ENCODE measurements at regions not wholly inside any gene's neighbourhood (a gene's known extent, or its start where the extent isn't known, plus 50 kb on each side); places are given as distances from the start of the nearest gene placed in this dataset.

DNA sequence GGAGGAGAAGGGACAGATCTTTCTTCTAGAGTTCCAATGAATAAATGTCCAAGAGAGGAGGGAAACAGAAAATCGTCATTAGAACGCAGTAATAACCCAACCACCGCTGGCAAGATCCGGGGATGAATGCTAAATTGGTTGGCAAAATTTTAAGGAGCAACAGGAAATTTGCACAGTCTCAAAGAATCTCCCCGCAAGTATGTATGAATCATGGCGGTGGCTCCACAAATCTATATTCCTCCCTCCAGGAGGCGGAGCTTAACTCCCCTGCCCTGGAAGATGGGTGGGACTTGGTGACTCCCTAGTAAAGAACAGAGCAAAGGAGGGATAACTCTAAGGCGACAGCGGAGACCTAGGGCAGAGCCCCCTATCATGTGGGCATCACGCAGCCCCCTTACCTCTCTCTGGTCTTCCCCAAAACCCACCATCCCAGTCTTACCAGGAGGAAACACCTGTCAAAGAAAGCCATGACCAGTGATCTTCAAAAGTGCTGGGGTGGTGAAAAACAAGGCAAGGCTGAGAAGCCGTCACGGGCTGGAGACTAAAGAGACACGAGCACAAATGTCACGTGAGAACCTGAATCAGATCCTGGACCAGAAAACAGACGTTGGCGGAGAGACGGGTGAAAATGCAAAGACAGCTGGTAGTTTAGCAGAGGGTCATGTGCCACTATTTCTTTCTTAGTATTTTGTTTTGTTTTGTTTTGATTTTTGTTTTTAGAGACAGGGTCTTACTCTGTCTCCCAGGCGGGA lies 125.8 kb downstream of the NCOR2 start:
- TF ChIP-seq, protein P1, sequence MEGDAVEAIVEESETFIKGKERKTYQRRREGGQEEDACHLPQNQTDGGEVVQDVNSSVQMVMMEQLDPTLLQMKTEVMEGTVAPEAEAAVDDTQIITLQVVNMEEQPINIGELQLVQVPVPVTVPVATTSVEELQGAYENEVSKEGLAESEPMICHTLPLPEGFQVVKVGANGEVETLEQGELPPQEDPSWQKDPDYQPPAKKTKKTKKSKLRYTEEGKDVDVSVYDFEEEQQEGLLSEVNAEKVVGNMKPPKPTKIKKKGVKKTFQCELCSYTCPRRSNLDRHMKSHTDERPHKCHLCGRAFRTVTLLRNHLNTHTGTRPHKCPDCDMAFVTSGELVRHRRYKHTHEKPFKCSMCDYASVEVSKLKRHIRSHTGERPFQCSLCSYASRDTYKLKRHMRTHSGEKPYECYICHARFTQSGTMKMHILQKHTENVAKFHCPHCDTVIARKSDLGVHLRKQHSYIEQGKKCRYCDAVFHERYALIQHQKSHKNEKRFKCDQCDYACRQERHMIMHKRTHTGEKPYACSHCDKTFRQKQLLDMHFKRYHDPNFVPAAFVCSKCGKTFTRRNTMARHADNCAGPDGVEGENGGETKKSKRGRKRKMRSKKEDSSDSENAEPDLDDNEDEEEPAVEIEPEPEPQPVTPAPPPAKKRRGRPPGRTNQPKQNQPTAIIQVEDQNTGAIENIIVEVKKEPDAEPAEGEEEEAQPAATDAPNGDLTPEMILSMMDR (IDR thresholded peaks at IDR 0.05; ENCODE audit: low read depth, low read length): no peak
- in situ Hi-C loops (cut with HindIII; ENCODE audit: low sequenced_read_pairs): no loop called here
- no peak overlapping the region for H3K4me3 ChIP-seq (ENCODE audit: low read depth, low read length)
- DNase-seq (ENCODE audit: low read depth, low spot score): peak; percentile 97

GRCh38 chr12:124440841-124441381 lies 126.5 kb downstream of the NCOR2 start:
- no peak overlapping the region for H3K4me3 ChIP-seq (ENCODE audit: low read depth, low read length)
- in situ Hi-C loops (cut with HindIII; ENCODE audit: low sequenced_read_pairs): no loop called here
- DNase-seq (ENCODE audit: low read depth, low spot score): no peak
- TF ChIP-seq, protein P1 (IDR thresholded peaks at IDR 0.05; ENCODE audit: low read depth, low read length): no peak

DNA sequence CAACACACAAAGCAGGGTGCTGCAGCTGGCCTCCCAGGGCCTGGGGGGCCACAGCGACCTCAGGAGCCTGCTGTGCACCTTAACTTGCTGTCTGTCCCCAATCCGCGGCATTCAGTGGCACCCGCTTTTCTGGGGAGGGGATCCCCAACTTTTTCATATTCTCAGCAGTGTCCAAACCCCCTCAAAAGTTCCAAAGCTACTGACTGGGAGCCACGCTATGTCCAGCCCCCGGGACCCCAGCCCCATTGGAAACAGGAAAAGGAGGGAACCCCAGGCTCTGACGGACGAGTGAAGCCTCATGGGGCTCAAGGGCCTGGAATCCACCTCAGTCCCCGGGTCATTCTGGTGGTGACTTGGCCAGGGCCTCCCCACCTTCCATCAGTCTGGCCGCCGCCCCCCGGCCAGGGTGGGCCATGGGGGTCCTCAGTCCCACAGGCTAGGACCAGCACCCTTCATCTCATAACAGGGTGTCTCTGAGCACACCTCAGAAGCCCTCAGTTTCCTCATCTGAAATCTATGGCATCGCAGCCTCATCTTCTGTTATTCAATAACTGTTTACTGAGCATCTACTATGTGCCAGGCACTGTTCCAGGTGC lies 127.3 kb downstream of the NCOR2 start:
- in situ Hi-C loops (cut with HindIII; ENCODE audit: low sequenced_read_pairs): no loop called here
- H3K4me3 ChIP-seq (ENCODE audit: low read depth, low read length): no peak overlapping the region
- TF ChIP-seq, protein P1 (IDR thresholded peaks at IDR 0.05; ENCODE audit: low read depth, low read length): no peak
- DNase-seq (ENCODE audit: low read depth, low spot score): no peak

- H3K4me3 ChIP-seq (ENCODE audit: low read depth, low read length): no peak overlapping the region
- TF ChIP-seq, protein P1 (IDR thresholded peaks at IDR 0.05; ENCODE audit: low read depth, low read length): no peak
- no peak for DNase-seq (ENCODE audit: low read depth, low spot score)
- in situ Hi-C loops (cut with HindIII; ENCODE audit: low sequenced_read_pairs): no loop called here
These were observed 128.9 kb downstream of the NCOR2 start for GRCh38 chr12:124438437-124439056.

- in situ Hi-C loops (cut with HindIII; ENCODE audit: low sequenced_read_pairs): no loop called here
- no peak for DNase-seq (ENCODE audit: low read depth, low spot score)
- TF ChIP-seq, protein P1 (IDR thresholded peaks at IDR 0.05; ENCODE audit: low read depth, low read length): no peak
- no peak overlapping the region for H3K4me3 ChIP-seq (ENCODE audit: low read depth, low read length)
These were observed 129.6 kb downstream of the NCOR2 start for GRCh38 chr12:124437617-124438436.

DNA sequence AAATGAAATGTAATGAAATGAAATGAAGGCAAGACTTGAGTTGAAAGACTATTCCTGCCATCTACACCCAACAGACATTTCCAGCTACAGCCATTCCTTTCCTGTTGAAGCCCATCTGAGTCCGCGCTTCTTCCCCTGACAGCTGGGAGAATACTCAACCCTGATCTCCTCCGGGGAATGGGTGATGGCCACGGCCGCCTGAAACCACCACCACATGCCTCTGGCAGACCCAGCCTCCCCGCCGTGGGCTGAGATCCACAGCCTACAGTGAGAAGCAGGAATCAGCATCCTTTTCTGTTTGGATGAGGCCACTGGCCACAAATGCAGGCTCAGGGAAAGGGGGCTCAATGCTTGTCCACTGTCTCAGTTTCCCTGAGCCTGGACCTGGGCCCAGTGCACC lies 130.3 kb downstream of the NCOR2 start:
- DNase-seq (ENCODE audit: low read depth, low spot score): no peak
- no peak overlapping the region for H3K4me3 ChIP-seq (ENCODE audit: low read depth, low read length)
- TF ChIP-seq, protein P1 (IDR thresholded peaks at IDR 0.05; ENCODE audit: low read depth, low read length): no peak
- in situ Hi-C loops (cut with HindIII; ENCODE audit: low sequenced_read_pairs): no loop called here
